COR-L47 (cell line): ENCODE measurements at regions not wholly inside any gene's neighbourhood (a gene's known extent, or its start where the extent isn't known, plus 50 kb on each side); places are given as distances from the start of the nearest gene placed in this dataset.
"Not testable (repeated sequence)": the region's sequence is repeated elsewhere in the genome, so short reads cannot be mapped to it uniquely, and the experiment has no call there.

Experiments
- DNase-seq: peaks from one replicate; lab custom pipeline; 2025; lab: John Stamatoyannopoulos, UW

DNA sequence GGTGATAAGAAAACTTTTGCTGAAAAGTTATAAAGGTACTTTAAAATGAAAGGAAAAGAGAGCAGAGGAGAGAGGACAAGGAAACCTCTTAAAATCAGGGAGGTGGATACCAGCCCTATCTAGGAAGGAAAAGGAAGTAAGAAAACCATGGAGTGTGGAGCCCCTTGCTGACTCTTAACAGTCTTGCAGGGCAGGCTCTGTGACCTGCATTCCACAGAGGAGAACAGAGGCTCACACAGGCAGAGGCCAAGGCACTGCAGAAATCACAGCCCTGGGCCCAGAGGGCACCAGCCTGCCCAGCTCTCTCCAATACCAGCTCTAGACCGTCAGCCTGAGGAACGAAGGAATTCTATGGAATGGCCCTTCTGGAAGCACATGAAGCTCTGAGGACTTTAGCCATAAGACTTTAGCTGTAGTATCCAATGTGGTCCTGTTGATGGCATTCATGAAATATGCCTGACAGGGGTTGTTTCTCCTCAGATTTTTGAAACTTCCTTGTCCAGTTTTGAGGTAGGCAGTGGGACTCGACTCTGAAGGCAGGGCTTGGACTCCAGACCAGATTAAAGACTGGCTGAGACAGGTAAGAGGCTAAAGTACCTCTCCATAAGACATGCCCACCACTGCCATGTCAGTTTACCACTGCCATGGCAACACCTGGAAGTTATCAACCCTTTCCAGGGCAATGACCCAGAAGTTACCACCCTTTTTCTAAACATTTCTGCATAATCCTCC is 216.3 kb downstream of the ANAPC1 start:
- DNase-seq: no peak

DNA sequence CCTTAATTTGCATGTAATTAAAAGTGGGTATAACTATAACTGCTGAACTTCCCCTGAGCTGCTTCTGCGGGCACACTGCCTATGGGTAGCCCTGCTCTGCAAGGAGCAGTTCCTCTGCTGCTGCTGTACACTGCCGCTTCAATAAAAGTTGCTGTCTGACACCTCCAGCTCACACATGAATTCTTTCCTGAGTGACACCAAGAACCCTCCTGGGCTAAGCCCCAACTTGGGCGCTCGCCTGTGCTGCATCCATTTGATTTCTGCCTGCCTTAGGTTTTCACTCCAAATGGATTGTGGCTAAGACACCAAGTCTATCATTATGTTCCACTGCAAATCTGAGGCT is 215.7 kb downstream of the ANAPC1 start:
- DNase-seq: no peak

DNA sequence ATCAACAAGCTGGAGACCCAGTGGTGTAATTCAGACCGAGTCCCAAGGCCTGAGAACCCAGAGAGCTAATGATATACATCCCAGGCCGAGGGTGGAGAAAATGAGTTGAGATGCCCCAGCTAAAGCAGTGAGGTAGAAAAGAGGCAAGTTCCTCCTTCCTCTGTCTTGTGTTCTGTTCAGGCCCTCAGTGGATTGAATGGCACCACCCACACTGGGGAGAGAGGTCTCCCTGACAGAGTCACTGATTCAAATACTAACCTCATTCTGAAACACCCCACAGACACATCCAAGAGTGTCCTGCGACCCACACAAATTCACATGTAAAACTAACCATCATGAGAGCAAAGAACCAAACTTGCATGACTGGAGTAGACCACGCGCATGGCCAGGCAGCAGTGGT is 215.3 kb downstream of the ANAPC1 start:
- no peak for DNase-seq

DNA sequence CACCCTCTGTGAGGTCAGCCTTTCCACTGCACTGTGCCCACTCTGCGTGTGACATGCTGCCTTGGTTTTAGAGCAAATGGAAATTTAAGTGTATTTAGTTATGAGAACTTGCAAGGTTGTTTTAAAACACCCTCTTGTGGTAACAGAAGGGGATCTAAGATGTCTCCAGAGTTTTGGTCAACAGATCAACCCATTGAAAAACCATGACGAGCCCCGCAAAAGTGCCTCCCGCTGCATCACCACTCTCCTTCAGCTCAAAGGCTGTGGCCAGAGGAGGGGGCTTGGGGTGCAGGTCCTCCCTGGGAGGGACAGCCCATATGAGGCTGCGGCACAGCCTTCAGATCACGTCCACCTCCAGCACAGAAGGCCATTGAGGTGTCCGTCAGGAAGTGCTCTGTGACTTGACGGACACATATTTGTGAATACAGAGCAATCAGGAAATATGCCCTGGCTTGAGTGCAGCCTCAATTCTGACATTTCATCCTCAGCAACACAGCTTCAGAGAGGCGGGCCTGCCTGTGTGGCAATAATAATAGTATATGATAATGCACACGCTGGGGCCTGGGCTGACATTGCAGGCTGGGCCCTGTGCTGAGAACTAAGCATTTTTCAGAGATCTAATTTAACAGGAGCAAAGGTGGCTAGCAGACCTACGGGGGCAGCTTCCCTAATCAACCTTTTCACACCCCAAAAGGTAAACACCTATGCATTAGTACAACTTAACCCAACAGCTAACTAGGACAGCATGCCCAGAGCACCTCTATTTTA is 213.9 kb downstream of the ANAPC1 start:
- no peak for DNase-seq

DNA sequence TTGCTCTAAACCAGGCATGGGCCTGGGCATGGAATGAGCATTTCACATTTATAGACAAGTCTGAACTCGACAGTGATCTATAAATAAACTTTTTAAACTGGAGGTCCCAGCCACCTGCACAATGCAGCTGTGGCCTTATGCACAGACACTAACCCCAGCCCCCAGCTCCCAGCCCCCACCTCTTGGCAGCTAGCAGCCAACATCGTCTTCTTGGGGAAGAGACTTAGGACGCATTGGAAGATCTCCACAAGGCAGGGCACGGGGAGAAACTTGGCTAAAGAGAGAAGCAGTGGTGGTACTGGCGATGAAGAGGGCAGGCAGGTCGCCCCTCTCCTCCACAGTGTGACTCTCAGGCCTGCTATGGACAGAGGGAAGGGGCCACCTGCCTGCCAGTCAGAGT is 213.2 kb downstream of the ANAPC1 start:
- no peak for DNase-seq

DNA sequence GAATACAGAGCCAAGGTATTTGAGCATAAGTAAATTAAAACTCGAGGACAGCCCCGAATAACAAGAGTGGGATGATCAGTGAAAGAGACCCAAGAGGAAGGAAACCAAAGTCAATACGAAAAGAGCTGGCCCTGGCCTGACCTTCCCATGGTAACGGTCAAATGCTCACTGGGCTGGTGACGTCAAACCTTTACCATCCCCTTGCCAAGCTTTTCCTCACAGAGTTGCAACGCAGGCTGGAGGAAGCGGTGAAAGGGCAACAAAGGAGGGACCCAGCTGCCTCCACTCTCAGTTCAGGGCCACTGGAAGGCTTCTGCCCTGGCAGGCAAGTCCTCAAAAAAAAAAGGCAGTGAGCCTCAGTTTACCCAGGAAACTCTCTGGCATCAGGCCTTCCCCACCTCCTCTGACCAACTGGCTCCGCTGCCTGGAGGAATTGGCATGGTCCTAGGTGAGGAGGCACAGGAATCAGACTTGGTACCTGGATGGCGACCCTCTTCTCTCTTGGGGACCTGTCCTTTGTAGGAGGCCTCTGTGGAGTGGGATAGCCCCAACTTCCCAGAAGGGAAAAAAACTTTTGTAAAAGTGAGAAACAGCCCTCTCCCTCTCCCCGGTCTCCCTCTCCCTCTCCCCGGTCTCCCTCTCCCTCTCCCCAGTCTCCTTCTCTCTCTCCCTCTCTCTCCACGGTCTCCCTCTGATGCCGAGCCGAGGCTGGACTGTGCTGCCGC is 212.4 kb downstream of the ANAPC1 start:
- DNase-seq: no peak

DNA sequence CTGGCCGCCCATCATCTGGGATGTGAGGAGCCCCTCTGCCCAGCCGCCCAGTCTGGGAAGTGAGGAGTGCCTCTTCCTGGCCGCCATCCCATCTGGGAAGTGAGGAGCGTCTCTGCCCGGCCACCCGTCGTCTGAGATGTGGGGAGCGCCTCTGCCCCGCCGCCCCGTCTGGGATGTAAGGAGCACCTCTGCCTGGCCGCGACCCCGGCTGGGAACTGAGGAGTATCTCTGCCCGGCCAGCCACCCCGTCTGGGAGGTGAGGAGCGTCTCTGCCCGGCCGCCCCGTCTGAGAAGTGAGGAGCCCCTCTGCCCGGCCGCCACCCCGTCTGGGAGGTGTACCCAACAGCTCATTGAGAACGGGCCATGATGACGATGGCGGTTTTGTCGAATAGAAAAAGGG is 211.4 kb downstream of the ANAPC1 start:
- not testable (repeated sequence) for DNase-seq

DNA sequence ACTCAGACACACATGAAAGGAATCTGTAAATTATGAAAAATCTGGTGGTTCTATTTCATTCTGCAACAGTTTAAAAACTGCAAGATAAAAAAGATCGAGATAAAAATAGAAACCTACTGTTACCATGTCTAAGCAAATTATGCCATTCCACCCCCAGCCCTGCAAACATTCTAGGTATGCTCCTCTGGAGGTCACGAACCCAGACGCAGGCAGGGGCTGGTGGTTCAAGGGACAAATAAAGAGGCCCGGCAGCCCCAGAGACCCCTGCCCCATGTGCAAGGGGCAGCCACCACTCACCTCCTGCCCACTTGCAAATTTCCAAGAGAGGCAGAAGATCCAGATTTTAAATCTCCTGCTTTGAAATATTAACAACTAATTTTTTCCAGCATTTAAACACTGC is 210.5 kb downstream of the ANAPC1 start:
- DNase-seq: no peak

DNA sequence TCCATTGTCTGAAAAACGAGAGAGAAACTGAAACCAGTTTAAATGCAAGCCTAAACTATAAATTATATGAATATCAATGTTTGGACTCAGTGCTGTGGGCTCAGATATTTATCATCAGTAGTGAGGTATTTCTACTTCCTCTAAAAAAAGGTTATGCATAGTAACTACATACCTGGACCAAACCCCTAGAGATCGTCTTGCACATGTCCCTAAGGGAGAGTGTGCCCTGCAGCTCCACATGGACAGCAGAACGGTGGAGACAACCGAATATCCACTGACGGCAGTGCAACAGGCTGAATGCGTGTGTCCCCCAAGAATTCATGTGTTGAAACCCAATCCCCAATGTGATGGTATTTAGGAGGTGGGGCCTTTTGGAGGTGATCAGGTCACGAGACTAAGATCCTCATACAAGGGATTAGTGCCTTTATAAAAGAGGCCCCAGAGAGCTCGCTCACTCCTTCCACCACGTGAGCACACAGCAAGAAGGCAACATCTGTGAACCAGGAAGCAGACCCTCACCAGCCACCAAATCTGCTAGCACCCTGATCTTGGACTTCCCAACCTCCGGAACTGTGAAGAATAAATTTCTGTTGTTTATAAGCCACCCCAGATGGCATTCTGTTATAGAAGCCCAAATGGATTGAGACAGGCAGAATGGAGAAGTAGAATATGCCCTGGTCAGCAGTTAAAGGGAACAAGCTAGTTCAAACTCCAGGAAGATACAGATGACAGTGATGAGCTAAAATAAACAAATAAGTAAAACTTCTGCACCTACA is 208.4 kb downstream of the ANAPC1 start:
- no peak for DNase-seq

DNA sequence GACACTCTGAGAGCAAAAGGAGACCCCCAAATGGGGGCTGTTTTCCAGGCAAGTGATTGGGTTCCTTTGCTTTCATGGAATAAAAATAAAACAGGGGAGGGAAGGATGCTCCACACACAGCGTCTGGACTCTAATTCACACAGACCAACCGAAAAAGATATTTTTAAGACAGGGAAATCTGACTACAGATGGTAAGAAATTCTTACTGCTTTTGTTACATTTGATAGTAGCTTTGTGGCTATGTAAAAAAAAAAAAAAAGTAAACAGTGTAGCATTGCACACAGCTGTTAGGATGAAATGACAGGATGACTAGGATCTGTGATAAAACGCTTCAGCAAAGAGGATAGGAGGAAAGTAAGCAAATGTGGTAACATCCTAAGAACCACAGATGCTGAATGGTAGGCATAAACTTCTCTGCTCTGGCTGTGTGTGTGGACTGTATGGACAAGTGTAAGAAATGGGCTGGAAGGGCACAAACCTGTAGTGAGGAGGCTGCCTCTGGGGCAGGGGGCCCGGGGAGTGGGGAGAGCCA is 207.6 kb downstream of the ANAPC1 start:
- no peak for DNase-seq

DNA sequence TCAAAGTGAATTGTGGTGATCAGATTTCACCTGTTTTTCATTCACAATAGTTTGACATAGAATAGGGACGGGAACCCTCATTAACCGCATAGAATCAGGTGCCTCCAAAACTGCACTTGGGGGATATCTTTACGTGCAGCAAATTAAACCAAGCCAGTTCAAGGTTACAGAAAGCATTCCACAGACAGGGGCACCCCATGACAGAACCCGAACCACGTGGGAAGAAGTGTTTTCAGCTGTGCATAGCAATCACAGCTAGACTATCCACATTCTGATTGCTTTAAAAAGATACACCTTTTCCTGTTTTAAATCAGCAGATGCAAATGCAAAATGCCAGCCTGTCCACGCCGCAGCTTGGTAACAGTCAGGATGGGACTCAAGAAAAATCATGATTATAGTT is 205.8 kb downstream of the ANAPC1 start:
- no peak for DNase-seq

DNA sequence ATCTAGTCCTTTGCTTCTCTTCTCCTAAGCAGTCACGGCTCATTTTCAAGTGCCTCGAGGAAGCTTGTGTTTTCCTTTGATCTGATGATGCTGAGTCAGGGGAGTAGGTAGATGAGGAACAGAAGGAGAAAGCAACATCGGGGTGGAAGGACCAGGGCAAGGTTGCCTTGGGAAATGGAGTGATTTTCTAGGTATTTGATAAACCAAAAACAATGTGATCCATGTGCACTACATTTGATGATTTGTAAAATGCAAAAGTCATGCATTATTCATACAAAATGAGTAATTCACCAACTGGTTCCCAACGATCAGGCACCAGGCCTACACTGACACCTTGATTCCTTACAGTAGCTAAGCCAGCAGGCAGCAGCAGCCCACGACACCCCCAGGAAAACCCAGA is 205.3 kb downstream of the ANAPC1 start:
- no peak for DNase-seq

DNA sequence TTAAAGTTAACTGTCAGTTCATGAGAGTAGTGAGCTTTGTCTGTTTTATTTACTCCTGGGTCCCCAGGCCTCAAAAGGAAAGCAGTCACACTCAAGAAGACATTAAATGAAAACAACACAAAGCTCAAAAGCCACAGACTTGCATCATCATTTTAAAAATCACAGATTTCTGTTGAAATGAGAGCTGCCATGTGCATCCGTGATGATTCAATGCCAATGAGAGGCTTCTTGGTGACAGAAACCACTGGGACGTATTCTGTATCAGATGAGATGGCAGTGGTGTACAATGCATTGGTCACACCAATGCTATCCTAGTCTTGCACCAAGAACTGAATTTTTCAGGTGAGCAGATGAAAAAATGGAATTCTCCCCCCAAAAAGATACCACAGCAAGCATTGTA is 204.8 kb downstream of the ANAPC1 start:
- no peak for DNase-seq

DNA sequence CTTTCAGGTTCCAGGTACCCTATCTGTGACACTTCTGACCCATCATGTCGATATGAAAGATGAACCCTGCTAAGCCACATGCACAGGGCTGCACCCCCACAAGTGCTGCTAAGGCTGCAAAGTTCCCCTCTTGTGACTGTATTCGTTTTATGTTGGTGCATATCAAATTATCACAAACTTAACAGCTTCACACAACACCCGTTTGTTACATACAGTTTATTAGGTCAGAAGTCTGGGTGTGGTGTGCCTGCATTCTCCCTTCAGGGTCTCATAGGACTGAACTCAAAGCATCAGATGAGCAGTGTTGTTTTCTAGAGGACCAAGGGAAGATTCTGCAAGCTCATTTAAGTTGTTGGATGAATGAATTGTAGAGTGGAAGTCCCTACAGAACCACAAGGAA is 199.4 kb downstream of the ANAPC1 start:
- DNase-seq: no peak

DNA sequence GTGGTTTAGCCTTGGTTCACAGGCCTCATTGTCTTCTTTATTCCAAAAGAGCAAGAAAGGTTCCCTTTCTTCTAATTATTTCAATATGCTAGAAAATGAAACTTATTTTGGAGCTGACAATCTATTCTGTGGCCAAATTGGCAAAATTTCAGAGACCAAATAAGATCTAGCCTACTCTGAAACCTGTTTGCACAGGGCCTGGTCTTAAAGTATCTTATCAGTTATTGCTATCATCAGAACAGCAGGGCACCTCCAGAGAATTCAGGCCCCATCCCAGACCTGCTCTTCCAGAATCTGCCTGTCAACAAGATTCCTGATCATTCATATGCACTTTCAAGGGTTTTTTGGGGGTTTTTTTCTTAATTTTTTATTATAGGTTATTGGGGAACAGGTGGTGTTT is 198.7 kb downstream of the ANAPC1 start:
- DNase-seq: no peak

DNA sequence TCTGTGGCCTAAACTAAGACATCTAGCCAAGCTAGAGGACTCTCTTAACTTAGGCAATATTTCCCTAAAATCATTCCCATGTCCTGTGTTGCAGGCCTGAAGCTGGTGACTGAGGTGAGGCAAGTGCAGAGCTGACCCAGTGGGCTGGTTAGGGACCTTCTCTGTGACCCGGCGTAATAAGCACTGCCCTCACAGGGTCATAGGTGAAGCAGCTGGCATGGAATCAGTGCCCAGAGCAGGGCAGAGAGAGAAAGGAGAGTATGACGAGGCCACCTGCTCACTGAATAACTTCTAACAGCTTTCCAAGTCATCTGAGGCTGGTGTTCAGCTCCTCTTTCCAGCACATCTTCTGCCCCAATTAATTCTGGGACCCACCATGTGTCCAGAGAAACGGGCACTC is 197.0 kb downstream of the ANAPC1 start:
- no peak for DNase-seq

DNA sequence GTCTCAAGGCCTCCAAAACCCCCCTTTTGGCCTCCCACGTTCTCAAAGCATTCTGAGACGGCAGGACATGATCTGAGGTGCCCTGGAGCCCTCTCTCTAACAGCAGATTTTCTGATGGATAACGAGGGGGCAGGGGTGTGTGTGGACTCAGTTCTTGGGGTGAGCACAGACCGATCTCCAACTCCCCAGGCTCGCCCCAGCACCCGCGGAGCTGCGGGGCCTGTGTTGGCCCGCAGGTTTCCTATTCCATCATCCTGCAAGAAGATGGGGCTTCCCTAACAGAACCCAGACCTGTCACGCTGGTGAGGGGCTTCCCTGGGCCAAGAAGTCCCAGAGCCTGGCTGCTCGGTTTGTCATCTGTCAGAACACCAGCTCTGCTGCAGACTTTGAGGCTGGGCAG is 196.1 kb downstream of the ANAPC1 start:
- DNase-seq: no peak

DNA sequence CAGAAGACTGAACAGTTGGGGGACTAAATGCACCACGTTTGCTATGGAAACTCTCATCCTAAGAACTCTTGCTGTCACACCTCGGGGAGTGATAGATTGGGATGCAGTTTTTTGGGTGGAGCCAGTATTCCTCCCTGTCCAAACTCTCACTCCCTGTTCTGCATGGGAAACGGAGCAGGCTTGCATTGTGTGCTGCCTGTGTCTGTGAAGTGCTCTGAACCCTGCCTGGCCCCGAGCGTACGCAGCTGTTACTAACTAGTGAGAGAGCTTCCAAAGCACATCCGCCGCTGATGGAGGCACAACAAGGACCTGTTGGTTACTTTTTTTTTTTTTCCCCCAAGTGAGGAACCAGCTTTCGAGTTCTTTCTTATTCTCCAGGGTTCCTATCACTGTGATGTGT is 195.5 kb downstream of the ANAPC1 start:
- DNase-seq: no peak

DNA sequence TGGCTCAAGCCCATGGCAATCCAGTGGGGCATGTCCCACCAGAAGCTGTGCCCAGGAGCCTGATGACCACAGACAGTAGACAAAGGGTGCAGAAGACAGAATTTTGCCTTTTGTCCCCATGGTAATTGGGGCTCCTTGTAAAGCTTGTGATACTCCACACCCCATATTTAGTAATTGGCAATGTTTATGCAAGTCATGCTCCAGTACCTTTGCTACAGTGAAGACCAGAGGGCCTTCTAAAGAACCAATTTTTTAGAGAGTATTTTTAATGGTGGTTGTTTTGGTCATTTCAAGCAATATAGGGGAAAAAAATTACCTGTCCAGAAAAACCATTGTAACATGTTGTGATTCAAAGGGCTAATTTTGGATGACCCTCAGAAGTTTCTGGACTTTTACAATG is 194.8 kb downstream of the ANAPC1 start:
- DNase-seq: no peak

DNA sequence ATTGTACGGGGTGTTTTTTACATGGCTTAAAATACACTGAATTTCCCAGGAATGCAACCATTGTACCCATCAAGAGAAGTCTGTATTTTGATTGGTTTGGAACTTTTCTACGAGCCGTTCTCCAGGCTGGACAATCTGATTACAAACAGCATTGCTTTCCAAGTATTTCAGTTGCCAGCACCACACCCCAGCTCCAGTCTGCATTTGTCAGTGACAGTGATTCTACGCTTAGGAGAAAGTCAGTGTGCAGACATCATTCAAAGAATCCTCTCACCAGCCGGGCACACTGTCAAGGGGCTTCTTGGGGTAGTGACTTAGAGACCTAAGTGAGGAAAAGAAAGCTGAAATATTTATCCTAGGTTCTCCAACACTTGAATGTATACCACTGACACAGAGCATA is 194.1 kb downstream of the ANAPC1 start:
- no peak for DNase-seq

DNA sequence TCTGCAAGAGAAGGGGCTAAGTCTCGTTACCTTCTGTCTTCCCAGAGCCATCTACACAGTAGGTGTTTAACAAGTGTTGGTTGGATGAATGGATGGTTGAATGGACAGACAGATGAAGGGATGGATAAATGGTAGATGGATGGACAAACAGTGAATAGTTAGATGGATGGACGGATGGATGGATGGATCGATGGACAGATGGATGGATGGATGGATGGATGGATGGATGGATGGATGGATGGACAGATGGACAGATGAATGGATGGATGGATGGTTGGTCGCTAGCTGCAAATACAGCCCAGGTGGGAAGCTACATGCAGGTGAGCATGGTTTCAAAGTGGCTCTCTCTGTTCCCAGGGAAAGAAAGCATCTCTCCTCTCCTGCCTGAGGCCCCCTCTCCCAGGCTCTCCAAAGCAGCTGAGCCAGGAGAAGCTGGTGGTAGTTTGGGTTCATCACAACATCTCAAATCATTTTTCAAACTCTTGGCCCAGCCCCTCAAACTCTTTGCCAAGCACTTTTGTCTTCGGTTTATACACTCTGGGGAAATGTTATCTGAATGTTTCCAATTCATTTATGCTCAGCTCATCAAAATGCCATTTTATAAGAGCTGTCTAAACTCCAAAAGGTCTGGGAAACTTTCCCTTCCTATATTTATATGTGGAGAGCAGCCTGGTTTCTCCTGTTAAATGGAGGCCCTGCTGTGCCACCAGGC is 192.7 kb downstream of the ANAPC1 start:
- DNase-seq: no peak

DNA sequence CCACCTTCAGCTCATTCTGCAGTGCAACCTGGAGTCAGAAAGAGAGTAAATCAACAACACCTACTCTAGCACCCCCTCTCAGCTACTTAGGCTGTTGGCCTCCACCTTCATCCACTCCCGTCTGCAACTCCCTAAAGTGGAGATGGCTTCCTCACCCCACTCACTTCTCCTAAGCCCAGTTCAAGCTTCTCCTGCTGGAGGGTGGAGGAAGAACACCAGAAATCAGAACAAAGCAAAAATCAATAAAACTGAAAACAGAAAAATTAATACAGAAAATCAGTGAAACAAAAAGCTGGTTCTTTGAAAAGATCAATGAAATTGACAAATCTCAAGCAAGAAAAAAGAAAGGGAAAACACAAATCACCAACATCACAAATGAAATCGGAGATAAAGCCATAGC is 191.7 kb downstream of the ANAPC1 start:
- no peak for DNase-seq
